ENCODE measurements at regions not wholly inside any gene's neighbourhood (a gene's known extent, or its start where the extent isn't known, plus 50 kb on each side); places are given as distances from the start of the nearest gene placed in this dataset.

DNA sequence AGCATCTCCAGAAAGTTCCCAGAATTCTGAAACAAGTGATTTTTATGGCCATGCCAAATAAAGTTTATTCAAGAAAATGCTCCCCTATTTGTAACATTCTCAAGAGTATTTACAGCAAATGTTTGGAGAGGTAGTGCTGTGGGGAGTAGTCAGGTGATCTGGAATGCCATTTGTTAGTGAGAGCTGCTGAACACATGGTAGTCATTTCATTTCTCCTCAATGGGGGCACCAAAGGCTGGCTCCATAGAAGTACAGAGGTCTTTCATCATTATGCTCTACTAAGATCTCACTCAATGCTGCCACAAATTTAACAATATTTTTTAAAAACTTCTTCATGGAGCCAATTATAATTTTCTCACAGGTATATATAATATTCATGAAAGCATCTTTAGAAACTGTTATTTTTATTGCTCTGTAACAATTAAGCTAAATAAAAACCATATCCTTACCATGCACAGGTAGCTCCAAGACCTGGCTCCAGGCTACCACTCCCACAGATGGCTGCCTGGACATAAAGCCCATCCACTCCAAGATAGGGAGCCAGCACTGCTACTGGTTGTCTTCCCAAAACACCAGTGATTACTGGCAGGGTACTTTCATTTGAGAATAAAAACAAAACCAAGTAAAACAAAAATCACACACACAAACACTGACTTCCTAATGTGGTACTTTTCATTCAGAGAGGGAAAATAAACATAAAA, 200.8 kb downstream of the PLK2 start:
- Histone ChIP-seq H3K36me3 (no peaks in the 10 kb centered on the region), H3K27ac (peak overlapping the region in 1 of 2 donors; percentile 10), H3K4me1 (peaks cover 0 to 30% (median 10%) of the 10 kb centered on the region in 4 donors), H3K4me3 (no peak overlapping the region), H3K27me3 (no peaks in the 10 kb centered on the region), H3K9me3 (no peaks in the 10 kb centered on the region)
- intact Hi-C loops (cut with DNase I; ENCODE audit: low total_unique reads), result no loop called here
- DNase-seq, result no peak
- no peak for TF ChIP-seq CTCF (IDR thresholded peaks at IDR 0.05)

DNA sequence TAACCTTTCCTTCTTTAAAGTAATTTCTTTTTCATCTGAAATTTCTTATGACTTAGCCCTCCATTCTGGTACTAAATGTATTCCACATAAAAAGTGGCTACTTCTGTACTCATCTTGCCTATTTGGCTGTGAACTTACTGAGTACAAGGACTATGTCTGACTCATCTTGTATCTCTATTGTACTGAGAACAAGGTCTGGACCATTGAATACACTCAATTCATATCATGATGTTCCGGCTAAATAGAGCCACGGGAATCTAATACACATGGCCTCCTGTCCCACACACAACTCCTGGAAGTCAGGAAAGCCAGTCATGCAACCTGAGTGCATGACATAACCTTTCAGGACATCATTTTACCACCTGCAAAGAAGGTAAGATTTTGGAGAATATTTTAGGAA, 203.9 kb downstream of the PLK2 start:
- DNase-seq, result no peak
- intact Hi-C loops (cut with DNase I; ENCODE audit: low total_unique reads), result no loop called here
- H3K4me1 ChIP-seq, result peaks cover 0 to 15% (median 9%) of the 10 kb centered on the region in 4 donors

GRCh38 chr5:58255386-58255785, 204.5 kb downstream of the PLK2 start:
- Histone ChIP-seq H3K27me3 (no peaks in the 10 kb centered on the region), H3K4me3 (no peak overlapping the region), H3K36me3 (no peaks in the 10 kb centered on the region), H3K9me3 (no peaks in the 10 kb centered on the region), H3K27ac (no peak overlapping the region), H3K4me1 (peaks cover 0 to 15% (median 9%) of the 10 kb centered on the region in 4 donors)
- DNase-seq, result no peak
- intact Hi-C loops (cut with DNase I; ENCODE audit: low total_unique reads), result no loop called here
- no peak for TF ChIP-seq CTCF (IDR thresholded peaks at IDR 0.05)

More for the DNA sequence above, 203.9 kb downstream of the PLK2 start:
- Histone ChIP-seq H3K27me3 (no peaks in the 10 kb centered on the region), H3K9me3 (no peaks in the 10 kb centered on the region), H3K4me3 (no peak overlapping the region), H3K27ac (no peak overlapping the region), H3K36me3 (no peaks in the 10 kb centered on the region)
- no peak for TF ChIP-seq CTCF (IDR thresholded peaks at IDR 0.05)

DNA sequence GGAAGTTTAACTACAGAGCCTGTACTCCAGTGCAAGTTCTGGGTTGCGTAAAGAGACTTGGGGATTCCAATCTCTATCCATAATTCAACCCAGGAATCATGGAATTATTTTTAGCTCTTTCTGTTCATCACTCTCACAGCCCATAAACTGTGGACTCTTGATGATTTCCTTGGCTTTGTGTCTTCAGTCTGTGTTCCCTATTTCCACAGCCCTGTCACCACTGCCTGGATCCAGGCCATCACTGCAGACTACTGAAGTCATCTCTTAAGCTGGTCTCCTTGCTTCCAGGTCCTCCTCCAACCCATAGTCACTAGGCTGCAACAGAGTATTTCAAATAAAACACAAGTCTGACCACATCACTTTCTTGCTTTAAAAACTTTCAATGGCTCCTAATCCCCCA, 211.7 kb downstream of the PLK2 start:
- intact Hi-C loops (cut with DNase I; ENCODE audit: low total_unique reads), result no loop called here
- no peak overlapping the region for H3K4me3 ChIP-seq
- peaks cover 0 to under 1% (median 0%) of the 10 kb centered on the region in 3 donors for H3K9me3 ChIP-seq
- no peaks in the 10 kb centered on the region for H3K36me3 ChIP-seq
- peaks cover 0 to 21% (median 0%) of the 10 kb centered on the region in 4 donors for H3K4me1 ChIP-seq
- H3K27me3 ChIP-seq, result no peaks in the 10 kb centered on the region
- no peak for TF ChIP-seq CTCF (IDR thresholded peaks at IDR 0.05)
- H3K27ac ChIP-seq, result no peak overlapping the region
- peak; percentile 32 to 67 for DNase-seq

GRCh38 chr5:58246461-58246944, 213.4 kb downstream of the PLK2 start:
- Histone ChIP-seq H3K27ac (no peak overlapping the region), H3K9me3 (peaks cover 0 to 4% (median 0%) of the 10 kb centered on the region in 3 donors), H3K36me3 (no peaks in the 10 kb centered on the region), H3K4me1 (peaks cover 0 to 21% (median 0%) of the 10 kb centered on the region in 4 donors), H3K27me3 (no peaks in the 10 kb centered on the region), H3K4me3 (no peak overlapping the region)
- no peak for TF ChIP-seq CTCF (IDR thresholded peaks at IDR 0.05)
- intact Hi-C loops (cut with DNase I; ENCODE audit: low total_unique reads), result no loop called here
- DNase-seq, result no peak

All from tibial artery (tissue), 4 donors.